HG02610 (cell line): ENCODE measurements at regions not wholly inside any gene's neighbourhood (a gene's known extent, or its start where the extent isn't known, plus 50 kb on each side); places are given as distances from the start of the nearest gene placed in this dataset.
"Not testable (repeated sequence)": the region's sequence is repeated elsewhere in the genome, so short reads cannot be mapped to it uniquely, and the experiment has no call there.

Experiments used
- ATAC-seq: cut with Tn5 transposase; IDR thresholded peaks from one replicate; pipeline ENCODE4 v1.9.1; 2021; ENCODE audit warnings: mild to moderate bottlenecking, moderate library complexity; ENCODE audit not compliant: unreplicated experiment

DNA sequence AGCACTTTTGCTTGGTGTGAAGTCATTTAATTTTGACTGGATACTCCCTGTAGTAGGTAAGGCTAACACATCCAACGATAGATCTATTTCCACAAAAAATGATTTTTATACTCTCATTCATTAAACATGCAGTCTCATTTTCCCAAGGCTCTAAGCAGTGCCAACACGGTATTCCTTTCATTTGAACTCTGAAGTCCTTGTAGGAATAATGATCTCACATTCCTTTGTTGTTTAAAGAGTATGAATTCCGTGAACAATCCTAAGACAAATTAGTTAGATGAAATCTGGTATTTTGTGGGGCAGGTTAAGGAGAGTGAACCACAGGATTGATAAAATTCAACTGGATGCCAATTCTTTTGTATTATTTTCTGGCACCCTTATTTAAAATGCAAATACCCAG lies 66.6 kb downstream of the LACC1 start:
- no peak for ATAC-seq

DNA sequence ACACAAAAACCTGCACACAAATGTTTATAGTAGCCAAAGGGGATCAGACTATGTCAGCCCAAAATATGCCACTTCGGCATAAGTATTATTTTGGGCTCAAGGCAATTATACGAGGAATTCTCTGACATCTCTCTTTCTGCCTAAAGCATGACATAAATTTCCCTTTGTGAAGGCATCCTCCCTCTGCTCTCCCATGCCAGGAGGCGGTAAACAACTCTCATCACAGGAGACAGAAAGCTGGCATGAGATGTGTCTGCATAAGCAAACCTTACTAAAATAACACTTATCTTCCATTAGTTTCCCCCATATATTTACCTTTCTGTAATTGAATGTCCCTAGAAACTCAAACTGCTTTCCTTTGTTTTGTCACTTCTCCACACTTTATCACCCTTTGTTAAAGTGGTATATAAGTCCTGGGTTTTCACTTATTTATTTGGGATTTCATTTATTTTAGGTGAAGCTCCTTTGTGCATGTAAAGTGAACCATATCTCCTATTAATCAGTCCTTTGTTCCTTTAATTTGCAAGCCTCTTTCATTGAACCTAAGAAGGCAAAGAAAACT lies 68.3 kb downstream of the LACC1 start:
- ATAC-seq, result no peak

DNA sequence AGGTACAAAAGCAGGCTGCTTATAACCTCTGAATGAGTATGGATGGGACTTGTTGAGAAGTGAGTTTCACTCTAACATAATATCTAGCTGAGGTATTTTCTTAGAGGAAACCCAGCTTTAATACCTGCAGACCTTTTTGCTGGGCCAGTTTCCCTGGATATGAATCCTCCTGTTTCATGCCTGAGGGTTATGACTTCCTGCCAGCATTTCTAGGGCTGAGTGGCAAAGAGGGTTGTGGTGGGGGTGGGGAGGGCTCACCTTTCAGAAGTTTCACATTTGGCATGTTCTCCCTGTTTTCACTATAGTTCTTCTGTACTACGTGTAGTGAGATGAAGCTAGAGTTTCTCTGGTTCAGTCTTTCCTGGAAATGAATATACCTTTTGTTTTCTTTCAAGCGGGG lies 73.7 kb downstream of the LACC1 start:
- no peak for ATAC-seq

DNA sequence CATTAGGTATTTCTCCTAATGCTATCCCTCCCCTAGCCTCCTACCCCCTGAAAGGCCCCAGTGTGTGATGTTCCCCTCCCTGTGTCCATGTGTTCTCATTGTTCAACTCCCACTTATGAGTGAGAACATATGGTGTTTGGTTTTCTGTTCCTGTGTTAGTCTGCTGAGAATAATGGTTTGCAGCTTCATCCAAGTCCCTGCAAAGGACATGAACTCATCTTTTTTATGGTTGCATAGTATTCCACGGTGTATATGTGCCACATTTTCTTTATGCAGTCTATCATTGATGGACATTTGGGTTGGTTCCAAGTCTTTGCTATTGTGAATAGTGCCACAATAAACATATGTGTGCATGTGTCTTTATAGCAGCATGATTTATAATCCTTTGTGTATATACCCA lies 77.3 kb downstream of the LACC1 start:
- not testable (repeated sequence) for ATAC-seq

DNA sequence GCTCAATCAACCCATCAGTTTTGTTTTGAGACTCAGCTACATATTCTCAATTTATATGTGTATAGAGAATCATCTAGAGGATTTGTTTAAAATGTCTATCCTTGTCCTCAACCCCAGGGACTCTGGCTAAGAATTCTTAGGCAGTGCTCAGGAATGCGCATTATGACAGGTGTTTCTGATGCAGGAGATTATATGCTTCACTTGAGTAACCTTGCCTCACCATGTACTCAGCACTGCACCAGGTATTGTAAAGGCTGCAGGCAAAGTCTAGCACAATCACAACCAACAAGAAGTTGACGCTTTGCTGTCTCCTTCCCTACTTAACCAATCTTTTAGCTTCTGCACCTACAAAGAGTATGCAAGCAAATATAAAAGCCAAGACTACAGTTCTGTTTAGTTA lies 79.6 kb downstream of the LACC1 start:
- ATAC-seq, result no peak

DNA sequence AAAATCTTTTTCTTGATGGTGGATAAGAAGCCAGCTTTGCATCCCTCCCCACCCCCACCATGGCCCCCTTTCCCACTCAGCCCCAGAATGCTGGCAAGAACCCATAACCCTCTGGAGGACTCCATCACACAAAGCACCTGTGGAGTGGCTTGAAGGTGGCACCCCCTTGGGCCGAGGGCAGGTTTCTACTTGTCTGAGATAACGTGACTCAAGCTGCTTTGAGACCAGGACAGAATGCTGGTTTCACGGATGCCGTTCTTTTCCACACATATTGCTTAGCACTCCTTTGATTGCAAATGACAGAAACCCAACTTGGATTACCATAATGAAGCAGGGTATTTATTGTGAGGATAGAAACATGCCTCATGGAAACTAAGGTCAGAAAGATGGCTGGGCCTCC lies 82.2 kb downstream of the LACC1 start:
- ATAC-seq, result no peak

DNA sequence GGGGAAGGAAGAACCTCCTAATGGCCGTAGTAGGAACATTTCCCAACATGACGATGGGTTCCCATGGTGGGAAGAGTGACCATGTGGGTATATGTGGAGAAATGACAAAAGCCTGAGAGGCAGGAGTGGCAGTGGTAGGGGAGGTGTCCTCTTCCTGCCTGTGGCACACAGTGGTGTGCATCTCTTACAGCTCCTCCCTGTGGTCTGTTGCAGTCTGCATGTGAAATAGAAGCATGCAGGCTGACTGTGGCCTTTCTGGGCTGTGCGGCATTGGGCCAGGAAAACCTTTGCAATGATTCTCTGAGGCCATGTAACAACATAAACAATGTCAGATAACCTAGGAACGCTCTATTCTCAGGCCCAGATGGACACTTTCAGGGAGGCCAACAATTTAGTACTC lies 84.0 kb downstream of the LACC1 start:
- ATAC-seq, result no peak

DNA sequence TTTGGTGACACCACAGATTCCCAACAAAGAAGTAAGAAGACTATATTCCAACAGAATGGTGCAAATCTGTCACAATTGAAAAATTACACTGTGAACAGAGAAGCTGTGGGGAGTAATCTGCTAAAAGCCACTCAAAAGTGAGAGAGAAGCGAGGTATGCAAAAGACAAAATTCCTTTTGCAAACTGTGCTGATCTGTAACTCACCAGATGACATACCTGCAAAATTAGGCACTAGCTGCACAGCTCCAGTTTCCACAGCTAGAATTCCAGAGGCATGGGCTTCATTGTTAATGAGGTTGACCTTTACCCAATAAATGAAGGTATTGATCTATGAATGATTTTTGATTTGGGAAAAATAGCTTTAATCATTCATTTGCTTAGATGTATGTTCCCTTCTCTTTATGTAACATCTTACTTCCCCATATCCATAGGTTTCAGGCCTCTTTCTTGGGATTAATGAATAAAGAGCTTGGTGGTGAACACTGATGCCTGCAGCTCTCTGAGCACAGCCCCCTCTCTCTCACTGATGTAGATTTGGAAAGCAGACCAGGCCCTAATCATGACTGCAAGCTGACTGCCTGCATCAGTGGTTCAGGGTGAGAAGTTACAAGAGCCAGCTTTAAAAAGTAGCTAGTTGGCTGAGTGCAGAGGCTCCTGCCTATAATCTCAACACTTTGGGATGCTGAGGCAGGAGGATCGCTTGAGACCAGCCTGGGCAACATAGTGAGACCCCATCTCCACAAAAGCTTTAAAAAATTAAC lies 85.2 kb downstream of the LACC1 start:
- ATAC-seq, result no peak

DNA sequence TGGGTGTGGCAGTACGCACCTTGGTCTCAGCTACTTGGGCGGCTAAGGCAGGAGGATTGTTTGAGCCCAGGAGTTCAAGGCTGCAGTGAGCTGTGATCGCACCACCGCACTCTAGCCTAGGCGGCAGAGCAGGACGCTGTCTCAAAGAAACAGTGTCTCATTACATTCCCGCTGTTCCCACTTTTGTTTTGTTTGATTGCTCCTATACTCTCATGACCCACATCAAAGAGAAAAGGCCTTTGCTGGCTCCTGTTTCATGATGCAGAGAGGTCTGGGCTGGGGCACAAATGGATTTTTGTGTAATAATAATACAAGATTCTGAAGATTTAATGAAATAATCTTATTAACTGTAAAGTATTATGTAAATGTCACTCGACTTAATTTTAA lies 85.7 kb downstream of the LACC1 start:
- ATAC-seq, result no peak

DNA sequence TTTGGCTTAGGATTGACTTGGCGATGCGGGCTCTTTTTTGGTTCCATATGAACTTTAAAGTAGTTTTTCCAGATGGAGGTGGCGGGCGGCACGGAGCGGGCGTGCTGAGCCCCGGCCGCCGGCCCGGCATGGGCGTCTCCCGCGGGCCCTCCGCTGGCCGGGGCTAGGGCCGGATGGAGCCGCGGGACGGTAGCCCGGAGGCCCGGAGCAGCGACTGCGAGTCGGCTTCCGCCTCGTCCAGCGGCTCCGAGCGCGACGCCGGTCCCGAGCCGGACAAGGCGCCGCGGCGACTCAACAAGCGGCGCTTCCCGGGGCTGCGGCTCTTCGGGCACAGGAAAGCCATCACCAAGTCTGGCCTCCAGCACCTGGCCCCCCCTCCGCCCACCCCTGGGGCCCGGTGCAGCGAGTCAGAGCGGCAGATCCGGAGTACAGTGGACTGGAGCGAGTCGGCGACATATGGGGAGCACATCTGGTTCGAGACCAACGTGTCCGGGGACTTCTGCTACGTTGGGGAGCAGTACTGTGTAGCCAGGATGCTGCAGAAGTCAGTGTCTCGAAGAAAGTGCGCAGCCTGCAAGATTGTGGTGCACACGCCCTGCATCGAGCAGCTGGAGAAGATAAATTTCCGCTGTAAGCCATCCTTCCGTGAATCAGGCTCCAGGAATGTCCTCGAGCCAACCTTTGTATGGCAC lies 88.7 kb downstream of the LACC1 start:
- not testable (repeated sequence) for ATAC-seq

DNA sequence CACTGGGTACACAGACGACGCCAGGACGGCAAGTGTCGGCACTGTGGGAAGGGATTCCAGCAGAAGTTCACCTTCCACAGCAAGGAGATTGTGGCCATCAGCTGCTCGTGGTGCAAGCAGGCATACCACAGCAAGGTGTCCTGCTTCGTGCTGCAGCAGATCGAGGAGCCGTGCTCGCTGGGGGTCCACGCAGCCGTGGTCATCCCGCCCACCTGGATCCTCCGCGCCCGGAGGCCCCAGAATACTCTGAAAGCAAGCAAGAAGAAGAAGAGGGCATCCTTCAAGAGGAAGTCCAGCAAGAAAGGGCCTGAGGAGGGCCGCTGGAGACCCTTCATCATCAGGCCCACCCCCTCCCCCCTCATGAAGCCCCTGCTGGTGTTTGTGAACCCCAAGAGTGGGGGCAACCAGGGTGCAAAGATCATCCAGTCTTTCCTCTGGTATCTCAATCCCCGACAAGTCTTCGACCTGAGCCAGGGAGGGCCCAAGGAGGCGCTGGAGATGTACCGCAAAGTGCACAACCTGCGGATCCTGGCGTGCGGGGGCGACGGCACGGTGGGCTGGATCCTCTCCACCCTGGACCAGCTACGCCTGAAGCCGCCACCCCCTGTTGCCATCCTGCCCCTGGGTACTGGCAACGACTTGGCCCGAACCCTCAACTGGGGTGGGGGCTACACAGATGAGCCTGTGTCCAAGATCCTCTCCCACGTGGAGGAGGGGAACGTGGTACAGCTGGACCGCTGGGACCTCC lies 89.4 kb downstream of the LACC1 start:
- ATAC-seq, result not testable (repeated sequence)

DNA sequence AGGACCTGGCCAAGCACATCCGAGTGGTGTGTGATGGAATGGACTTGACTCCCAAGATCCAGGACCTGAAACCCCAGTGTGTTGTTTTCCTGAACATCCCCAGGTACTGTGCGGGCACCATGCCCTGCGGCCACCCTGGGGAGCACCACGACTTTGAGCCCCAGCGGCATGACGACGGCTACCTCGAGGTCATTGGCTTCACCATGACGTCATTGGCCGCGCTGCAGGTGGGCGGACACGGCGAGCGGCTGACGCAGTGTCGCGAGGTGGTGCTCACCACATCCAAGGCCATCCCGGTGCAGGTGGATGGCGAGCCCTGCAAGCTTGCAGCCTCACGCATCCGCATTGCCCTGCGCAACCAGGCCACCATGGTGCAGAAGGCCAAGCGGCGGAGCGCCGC lies 90.2 kb downstream of the LACC1 start:
- not testable (repeated sequence) for ATAC-seq

DNA sequence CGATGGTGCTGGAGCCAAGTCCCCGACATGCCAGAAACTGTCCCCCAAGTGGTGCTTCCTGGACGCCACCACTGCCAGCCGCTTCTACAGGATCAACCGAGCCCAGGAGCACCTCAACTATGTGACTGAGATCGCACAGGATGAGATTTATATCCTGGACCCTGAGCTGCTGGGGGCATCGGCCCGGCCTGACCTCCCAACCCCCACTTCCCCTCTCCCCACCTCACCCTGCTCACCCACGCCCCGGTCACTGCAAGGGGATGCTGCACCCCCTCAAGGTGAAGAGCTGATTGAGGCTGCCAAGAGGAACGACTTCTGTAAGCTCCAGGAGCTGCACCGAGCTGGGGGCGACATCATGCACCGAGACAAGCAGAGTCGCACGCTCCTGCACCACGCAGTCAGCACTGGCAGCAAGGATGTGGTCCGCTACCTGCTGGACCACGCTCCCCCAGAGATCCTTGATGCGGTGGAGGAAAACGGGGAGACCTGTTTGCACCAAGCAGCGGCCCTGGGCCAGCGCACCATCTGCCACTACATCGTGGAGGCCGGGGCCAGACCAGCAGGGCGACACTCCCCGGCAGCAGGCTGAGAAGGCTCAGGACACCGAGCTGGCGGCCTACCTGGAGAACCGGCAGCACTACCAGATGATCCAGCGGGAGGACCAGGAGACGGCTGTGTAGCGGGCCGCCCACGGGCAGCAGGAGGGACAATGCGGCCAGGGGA lies 91.0 kb downstream of the LACC1 start:
- not testable (repeated sequence) for ATAC-seq

DNA sequence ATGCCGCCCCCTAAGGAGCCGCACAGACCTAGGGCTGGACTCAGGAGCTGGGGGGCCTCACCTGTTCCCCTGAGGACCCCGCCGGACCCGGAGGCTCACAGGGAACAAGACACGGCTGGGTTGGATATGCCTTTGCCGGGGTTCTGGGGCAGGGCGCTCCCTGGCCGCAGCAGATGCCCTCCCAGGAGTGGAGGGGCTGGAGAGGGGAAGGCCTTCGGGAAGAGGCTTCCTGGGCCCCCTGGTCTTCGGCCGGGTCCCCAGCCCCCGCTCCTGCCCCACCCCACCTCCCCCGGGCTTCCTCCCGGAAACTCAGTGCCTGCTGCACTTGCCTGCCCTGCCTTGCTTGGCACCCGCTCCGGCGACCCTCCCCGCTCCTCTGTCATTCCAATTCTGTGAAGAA lies 91.6 kb downstream of the LACC1 start:
- not testable (repeated sequence) for ATAC-seq

DNA sequence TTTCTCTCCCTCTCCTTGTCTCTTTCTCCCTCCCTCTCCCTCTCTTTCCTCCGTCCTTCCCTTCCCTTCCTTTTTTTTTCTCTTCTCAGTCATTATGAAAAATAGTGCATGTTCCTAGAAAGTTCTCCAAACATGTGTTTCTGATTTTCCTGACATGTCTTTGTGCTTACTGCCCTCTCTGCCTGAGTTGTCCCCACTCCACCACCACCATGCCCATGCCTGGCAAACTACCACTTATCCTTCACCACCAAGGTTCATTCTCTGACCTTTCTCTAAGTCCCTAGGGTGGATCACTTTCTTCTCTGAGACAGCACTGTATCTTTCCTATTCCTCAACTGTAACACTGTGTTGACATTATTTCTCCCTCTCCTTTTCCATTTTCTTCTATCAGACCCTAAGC lies 98.2 kb downstream of the LACC1 start:
- no peak for ATAC-seq

DNA sequence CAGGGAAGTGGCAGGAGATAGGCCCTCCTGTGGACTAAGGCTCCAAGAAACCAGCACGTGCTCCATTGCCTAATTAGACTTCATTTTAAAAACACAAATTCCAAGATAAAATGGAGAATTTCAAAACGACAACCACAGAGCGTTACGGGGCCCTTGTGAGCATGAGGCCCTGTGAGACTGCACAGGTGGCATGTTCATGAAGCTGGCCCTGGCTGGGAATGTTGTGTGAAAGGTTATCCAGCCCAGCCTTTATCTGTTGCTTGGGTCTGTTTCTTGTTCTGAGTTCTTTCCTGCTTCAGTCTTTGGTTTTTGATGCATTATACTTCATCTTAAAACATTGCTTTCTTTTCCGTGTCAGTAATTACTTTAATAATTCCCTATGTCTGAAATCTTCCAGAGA lies 99.0 kb downstream of the LACC1 start:
- no peak for ATAC-seq

DNA sequence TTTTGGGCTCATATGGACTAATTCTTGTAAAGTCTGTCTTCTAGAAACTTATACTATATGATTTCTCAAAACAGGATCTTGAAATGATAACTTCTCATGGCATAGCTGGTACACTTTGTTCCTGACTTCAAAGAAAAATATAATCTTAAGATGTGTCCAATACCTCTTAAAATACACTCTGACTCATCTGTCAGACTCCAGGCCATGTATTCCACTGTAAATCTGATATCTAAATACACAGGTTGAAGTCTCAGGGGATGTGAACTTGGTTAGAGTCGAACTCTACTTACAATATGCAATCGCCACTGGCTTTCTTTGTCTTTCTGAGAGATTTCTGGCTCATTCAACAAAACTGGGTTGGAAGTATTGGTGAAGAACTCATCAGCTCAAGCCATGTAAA lies 99.8 kb downstream of the LACC1 start:
- no peak for ATAC-seq

DNA sequence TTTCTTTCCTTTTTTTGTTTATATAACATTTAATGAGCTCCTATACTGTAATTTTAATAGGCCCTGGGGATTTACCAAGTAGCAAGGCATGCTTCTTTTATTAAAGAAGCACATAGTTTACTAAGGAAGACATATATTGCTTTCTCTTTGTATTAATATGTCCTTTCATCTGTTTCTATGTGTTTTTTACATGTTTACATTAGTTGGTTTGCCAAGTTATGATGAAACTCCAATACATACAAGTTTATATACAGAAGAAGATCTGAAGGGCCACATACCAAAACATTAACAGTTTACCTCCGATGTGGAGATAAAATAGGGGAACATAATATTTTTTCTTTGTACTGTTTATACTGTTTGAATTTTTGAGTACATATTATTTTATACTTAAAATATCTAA lies 100.9 kb downstream of the LACC1 start:
- ATAC-seq, result no peak

DNA sequence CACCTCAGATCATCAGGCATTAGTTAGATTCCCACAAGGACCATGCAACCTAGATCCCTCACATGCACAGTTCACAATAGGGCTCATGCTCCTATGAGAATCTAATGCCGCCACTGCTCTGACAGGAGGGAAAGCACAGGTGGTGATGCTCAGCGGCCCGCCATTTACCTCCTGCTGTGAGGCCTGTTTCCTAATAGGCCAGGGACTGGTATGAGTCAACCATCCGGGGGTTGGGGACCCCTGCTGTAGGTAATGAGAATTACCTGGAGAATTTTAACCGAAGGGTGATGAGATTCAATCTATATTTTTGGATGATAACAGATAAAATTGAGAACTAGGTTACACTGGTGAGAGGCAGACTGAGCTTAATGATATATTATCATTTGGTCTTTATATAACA lies 101.4 kb downstream of the LACC1 start:
- no peak for ATAC-seq

DNA sequence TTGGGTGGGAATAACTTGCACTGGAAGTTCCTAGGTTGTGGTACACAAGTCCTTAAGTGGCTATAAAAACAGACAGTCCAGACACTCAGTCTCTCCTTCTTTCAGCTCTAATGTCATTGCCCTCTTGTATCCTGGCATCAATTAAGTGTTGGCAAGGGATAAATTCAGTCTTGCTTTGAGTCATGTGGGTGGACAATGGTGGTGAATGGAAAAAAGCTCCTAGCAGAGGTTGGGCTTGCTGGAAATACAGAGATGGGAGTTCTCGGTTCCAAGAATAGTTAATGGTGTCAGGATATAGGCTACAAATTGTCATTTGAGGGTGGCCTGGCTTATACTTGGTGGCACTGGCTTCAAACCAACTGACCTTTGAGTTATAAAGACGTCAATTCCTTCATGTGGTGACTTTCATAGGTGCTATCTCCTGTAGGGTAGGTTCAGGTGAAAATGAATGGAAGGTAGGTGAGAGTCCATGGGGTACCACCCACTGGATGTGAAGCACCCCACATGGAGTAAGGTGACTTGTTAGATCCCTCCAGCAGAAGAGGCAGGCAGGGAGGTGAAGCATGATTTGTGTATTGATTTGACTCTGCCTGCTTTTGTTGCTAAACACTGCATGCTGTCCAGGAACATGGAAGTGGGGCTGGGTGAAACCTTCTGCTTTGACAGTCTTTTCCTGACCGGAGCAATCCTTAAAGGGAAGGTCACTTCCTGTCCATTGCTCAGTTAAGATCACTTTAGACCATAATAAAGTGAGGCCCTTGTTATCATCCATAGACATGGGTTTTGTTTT lies 102.0 kb downstream of the LACC1 start:
- no peak for ATAC-seq
